ENCODE measurements at regions not wholly inside any gene's neighbourhood (a gene's known extent, or its start where the extent isn't known, plus 50 kb on each side); places are given as distances from the start of the nearest gene placed in this dataset.

DNA sequence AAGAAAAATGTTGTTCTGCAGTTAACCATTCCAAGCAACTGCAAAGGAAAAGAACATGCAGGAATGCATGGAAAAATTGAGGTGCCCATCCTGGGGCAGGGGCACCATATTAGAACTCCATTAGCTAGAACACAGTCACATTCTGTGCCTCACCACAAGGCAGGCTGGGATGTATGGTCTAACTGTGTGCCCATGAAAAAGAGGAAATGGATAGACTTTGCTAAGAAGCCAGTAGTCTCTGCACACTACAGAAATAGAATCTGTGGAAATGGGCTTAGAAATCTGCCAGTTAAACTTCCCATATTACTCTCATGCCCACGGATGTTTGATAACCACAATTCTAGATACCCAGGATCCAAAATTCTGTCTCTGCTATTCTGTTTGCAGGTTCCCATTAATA, 423.8 kb upstream of the SMARCA2 start:
- TF ChIP-seq, protein P1, sequence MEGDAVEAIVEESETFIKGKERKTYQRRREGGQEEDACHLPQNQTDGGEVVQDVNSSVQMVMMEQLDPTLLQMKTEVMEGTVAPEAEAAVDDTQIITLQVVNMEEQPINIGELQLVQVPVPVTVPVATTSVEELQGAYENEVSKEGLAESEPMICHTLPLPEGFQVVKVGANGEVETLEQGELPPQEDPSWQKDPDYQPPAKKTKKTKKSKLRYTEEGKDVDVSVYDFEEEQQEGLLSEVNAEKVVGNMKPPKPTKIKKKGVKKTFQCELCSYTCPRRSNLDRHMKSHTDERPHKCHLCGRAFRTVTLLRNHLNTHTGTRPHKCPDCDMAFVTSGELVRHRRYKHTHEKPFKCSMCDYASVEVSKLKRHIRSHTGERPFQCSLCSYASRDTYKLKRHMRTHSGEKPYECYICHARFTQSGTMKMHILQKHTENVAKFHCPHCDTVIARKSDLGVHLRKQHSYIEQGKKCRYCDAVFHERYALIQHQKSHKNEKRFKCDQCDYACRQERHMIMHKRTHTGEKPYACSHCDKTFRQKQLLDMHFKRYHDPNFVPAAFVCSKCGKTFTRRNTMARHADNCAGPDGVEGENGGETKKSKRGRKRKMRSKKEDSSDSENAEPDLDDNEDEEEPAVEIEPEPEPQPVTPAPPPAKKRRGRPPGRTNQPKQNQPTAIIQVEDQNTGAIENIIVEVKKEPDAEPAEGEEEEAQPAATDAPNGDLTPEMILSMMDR (IDR thresholded peaks at IDR 0.05), result no peak
- no peak for TF ChIP-seq POLR2A (IDR thresholded peaks at IDR 0.05)
- TF ChIP-seq POLR2AphosphoS5 (IDR thresholded peaks at IDR 0.05), result no peak
- no peak for TF ChIP-seq EP300 (IDR thresholded peaks at IDR 0.05)

Data from stomach (tissue), 4 donors.